NCI-H1417 (cell line): ENCODE measurements at regions not wholly inside any gene's neighbourhood (a gene's known extent, or its start where the extent isn't known, plus 50 kb on each side); places are given as distances from the start of the nearest gene placed in this dataset.
"Not testable (repeated sequence)": the region's sequence is repeated elsewhere in the genome, so short reads cannot be mapped to it uniquely, and the experiment has no call there.

Experiments used
- DNase-seq, 3 experiments: peaks; one replicate each; lab custom pipeline; 2025; lab: John Stamatoyannopoulos, UW

DNA sequence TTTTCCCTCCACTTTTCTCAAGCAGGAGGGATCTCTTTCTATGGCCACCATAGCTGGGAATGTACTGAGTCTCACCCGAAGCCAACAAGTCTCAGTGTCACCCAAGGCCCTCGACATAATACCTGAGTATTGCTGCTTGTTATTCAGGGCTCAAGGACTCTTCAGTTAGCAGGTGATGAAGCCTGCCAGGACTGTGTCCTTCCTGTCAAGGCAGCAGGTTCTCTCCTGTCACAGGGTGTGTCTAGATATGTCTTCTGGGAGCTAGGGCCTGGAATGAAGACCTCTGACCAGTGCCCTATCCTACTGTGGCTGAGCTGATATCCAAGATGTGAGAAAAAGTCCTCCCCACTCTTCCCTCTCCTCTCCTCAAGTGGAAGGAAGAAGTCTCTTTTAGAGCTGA is 391.0 kb upstream of the DIPK2B start:
- DNase-seq, result no peak

DNA sequence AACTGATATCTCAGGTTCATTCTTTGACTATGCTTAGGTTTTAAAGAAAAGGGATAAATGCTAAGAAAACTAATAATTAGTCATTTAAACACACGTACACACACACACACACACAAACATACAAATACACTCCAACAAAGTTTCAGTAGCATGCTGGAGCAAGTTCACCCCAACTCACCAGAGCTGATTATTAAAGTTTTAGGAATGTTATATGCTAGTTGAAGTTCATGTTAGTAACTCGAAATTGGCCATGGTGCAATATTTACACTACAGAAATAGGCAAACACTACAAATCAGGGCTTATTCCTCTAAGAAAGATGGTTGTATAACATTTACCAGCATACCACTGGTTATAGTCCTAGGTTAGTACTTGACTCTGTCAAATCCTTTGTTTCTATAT is 384.0 kb upstream of the DIPK2B start:
- no peak for DNase-seq

DNA sequence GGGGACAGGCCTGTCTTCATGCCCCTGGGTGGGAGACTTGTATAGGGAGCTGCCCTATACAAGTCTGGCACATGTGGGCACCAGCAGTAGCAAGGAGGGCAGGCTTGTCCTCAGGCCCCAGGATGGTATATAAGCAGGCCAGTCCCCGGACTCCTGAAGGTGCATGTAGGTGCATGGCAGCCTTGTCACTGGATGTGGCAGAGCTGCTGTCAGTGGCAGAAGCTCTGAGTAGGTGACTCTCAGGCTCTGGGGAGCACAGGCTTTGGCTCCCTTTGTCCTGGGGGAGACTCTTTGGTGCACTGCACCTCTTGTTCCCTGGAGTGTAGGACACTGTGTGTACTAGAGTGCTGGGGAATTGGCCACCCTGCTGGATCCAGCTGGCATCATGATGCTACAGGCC is 376.7 kb upstream of the DIPK2B start:
- no peak for DNase-seq

DNA sequence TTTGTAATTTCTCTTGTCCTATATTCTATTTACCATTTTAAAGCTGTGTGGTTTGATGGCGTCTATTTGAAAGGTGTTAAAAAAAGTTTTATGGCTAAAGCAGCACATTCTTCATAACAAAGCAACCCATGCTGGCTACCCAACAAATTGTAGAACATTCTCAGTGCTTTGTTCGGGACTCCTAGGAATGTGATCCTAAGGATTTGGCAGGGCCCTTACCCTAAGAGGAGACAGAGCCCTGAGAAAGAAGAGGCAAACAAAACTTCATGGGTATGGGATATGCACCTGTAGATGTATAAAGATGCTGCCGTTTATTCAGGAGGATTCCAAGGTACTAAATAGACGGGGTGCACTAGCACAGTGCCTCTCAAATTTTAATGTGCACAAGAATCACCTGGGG is 370.8 kb upstream of the DIPK2B start:
- no peak for DNase-seq

DNA sequence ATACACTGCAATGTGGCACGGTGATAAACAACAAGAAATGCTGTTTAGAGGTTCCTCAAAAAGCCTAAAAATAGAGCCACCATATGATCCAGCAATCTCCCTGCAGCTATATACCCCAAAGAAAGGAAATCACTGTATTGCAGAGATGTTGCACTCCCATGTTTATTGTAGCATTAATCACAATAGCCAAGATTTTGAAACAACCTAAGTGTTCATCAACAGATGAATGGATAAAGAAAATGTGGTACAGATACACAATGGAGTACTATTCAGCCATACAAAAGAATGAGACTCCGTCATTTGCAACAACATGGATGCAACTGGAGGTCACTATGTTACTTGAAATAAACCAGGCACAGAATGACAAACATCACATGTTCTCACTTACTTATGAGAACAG is 365.8 kb upstream of the DIPK2B start:
- no peak for DNase-seq

DNA sequence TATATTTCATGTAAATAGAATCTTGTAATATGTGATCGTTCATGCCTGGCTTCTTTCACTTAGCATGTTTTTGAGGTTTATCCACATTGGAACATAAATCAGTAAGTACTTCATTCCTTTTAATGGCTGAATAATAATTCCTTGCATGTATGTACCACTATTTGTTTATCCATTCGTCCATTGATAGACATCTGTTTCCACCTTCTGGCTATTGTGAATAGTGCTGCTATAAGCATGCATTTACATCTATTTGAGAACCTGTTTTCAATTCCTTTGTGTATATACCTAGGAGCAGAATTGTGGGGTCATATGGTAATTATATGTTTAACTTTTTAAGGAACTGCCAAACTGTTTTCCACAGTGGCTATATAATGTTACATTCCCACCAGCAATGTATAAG is 356.7 kb upstream of the DIPK2B start:
- peak in 1 of 3 experiments; percentile 18 for DNase-seq

DNA sequence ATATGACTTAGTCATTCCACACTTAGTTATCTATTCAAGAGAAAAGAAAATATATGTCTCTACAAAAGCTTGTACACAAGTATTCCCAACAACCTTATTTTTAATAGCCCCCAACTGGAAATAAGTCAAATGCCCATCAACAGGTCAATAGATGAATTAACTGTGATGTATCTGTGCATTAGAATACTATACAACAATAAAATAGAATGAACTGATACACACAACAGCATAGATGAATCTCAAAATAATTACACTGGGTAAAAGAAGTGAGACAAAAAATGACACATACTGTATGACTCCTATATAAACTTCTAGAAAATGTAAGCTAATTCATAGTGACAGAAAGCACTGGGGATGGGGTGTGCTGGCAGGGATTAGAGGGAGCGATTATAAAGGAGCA is 354.1 kb upstream of the DIPK2B start:
- DNase-seq, result no peak

DNA sequence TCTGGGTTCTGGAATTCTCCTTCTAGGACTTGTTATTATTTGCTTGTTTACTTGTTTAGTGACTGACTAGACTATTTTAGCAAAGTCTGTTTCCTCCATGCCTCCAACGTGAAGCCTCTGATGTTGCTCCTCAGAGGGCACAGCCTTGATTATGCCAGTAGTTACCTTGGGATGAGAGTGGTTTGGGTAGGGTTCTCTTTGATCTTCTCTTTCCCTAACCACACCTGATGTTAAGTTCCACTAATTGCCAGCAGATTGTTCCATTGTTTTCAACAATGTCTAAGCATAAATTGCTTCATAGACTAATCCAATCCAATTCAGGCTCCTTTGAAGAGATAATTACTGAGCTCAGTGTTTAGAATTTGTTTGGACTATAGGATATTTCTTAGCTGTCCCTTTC is 352.7 kb upstream of the DIPK2B start:
- DNase-seq, result no peak

DNA sequence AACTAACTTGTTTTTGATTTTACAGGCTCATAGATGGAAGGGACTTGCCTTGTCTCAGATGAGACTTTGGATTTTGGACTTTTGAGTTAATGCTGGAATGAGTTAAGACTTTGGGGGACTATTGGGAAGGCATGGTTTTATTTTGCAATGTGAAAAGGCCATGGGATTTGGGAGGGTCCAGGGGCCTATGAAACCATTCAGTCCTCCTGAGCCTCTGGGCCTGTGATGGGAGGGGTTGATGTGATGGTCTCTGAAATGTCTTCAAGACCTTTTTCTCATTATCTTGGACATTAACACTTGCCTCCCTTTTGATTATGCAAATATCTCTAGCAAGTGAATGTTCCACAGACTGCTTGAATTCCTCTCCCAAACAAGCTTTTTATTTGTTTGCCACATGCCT is 346.0 kb upstream of the DIPK2B start:
- not testable (repeated sequence) for DNase-seq

DNA sequence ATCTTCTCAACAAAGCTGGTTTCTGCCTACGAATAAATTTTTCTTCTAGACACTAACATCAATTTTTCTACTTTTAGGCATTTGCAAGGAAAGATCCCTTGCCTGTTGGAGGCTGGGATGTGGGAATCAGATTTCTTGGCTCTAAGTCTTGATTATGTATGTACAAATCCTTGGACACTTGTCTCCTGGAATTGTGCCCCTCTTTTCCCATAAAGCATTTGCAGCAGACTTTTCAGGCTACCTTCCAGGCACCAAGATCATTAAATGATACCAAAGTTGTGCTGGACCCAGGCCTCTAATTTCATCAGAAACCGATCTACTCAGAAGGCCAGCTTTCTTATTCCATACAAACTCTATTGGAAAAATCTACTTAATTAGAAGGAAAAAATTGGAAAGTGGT is 339.5 kb upstream of the DIPK2B start:
- no peak for DNase-seq

DNA sequence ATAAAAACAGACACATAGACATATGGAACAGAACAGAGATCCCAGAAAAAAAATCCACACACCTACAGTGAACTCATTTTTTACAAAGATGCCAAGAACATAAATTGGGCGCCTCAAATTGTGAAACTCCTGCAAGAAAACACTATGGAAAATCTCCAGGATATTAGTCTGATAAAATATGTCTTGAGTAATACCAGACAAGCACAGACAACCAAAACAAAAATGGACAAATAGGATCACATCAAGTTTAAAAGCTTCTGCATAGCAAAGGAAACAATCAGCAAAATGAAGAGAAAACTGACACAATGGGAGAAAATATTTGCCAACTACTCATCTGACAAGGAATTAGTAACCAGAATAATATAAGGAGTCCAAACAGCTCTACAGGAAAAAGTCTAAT is 337.3 kb upstream of the DIPK2B start:
- DNase-seq, result no peak

DNA sequence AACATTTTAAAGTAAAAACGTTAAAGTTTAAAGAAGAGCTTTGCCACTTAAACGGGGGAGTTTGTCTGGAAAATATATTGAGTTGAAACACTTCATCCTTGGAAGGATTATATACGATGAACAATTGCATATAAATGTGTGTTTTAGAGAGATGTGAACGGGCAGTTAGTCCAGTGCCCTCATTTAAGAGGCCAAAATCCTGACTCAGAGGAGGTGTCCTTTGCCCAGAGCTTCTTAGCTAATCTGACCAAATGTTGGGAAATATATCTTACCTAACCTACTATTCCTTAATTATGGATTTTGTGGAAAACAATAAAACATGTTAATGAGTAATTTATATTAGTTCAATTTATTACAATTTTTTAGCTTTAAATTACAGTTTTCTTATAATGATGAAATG is 327.2 kb upstream of the DIPK2B start:
- no peak for DNase-seq

DNA sequence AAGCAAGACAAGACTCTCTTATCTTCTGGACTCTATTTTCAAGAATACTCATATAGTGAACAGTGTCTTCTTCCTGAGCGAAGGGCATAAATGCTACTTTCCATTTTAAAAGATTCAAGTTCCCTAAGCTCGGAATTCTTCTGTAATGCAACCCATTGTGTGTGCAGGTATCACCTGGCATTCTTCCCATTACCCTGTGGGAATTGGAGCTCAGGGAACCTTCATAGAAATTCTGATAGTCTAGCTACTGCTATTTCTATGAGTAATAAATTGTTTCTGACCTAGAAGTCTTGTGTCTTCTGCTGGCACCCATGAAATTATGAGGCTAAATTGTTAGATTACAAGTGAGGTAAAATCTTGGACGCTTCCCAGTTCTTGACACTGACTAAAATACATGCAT is 324.1 kb upstream of the DIPK2B start:
- no peak for DNase-seq

DNA sequence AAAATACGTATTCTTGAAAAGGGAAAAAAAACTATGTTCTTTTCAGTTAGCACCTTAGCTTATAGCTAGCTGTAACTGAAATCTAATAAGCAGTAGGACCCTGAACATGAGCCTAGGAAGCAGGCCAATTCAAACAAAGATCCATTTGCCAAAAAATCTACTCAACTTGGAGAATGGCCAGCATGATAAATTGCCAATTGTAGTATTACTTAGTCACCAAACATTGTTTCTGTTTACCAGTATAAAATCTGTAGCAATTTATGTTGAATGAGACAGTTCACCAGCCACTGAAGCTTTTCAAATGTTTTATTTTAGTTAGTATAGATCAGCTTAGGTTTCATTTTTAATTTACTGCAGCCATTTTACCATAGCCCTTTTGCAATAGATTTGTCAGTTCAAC is 323.6 kb upstream of the DIPK2B start:
- DNase-seq, result no peak

DNA sequence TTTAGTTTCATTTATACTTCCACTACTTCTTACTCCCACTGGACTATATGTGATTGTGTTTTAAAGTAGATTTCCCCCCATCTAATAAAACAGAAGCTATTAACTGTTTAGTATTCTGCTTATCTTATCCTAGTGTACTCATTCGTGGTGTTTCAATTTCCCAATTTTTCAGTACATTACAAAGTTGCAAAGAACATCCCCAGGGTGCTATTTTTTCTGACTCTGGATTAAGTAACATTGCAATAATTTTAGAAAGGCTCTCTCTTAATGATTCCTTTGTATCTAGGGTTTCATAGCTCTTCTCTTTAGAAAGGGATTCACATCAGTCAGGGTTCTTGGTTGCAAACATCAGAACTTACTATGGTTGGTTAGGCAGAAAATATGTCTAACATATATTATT is 317.9 kb upstream of the DIPK2B start:
- DNase-seq, result no peak

DNA sequence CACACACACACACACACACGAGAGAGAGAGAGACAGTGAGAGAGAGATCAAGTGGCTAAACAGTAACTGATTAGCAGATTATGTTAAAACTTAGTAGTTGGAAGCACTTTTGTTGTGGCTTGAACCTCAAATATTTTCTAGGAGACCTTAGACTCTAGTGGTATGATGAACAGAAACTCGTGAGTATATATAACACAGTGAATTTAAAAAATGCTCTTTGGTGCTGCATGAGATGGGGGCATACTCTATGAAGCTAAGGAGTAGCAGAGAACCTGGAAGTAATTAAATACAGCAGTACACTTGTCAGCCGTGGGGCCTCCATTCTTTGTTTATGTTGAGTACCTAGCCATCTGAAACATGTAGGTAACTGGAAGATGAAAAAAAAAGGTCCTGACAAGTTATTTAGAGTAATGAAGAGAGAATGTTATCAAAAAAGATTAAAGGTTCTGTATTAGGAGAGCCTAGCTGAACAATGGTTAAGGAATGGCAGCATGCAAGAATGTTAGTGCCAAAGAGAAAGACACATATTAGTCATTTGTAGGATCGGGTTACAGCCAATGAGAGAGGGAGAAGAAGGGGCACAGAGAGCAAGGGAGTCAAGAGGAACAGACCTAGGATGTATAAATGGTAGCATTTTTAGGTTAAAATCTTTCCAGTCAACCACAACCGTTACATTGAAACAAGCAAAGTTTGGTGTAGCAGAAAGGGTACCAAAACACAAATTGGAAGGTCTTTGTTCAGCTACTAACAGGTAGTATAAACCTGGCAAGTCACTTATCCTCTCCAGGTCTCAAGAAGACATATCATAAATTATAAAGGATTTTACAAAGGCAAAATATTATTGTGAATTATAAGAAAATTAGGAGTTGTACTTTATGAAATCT is 316.7 kb upstream of the DIPK2B start:
- peak in 1 of 3 experiments; percentile 46 for DNase-seq

DNA sequence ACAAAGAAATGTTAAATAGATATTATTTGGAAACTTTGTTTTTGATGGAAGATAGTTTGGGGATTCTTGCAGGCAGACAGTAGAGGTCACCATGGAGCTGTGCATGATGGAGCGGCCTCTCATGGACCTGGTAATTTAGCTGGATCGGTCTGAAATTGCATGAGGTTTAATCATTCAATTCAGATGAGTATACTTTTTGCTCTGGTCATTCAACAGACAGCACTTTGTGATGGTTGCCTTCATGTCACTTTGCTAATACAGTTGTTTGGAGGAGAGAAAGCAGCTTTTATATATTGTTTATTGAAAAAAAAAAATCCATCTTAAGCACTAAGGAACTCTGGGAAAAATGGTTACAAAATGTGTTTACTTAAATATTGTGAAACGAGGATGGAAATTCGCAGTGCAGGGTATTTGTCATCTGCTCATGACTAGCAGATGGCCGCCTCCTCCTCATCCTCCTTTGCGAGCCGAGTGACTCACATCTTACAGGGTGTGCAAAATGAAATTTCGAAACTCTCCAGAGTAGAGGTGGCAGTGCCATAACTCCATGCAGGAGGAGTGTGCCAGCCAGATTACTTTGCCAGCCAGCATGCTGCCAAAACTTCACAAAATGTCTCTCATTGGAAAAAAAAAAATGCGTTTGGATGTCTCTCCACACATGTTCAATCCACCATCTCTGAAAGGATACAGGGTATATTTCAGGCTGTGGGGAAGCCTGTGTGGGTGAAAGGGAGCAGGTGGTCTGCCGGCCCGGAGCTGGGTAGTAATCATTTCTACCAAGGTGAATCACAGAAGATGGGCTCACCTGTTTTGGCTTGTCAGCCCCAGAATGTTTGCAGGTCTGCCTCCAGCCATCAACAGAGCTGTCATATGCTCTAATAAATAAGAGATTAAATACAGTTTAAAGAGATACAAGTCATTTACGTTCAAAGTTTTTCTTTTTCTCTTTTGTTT is 314.9 kb upstream of the DIPK2B start:
- peak in 2 of 3 experiments; percentile 36 to 77 for DNase-seq

DNA sequence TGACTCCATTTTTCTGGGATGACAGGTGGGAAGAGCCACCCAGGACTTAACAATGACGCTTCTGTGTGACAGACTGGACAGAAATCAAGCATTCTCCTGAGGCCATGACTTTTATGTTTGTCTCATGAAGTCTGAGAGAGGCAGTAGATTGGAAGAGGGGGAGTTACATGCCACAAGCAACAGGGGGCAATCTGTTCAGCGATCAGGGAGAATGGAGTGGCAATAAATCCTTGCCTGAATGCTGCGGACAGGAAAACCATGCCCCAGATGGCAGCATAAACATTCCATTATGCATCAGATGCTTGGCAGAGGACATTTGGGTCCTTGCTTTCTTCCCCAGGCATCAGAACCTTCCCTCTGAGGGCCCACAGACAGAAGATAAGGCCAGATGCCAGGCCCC is 312.4 kb upstream of the DIPK2B start:
- DNase-seq, result peak in 1 of 3 experiments; percentile 40

DNA sequence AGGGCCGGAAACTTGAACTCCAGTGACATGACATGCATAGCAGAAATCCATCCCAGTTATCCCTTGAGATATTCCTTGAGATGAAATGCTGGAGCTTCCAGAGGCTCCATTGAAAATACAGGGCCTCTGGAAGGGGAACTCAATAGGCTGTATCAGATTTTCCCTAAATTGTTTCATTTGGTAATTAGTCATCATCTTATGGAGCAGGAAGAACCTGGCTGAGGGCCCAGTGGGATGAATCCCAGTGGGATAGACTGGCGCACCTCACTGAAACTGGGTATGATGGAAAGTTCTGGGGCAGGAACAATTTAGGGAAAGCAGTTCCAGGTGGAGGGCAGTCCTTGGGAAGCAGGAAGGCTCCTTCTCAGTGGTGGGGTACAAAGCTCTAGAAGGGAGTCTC is 307.8 kb upstream of the DIPK2B start:
- DNase-seq, result no peak

DNA sequence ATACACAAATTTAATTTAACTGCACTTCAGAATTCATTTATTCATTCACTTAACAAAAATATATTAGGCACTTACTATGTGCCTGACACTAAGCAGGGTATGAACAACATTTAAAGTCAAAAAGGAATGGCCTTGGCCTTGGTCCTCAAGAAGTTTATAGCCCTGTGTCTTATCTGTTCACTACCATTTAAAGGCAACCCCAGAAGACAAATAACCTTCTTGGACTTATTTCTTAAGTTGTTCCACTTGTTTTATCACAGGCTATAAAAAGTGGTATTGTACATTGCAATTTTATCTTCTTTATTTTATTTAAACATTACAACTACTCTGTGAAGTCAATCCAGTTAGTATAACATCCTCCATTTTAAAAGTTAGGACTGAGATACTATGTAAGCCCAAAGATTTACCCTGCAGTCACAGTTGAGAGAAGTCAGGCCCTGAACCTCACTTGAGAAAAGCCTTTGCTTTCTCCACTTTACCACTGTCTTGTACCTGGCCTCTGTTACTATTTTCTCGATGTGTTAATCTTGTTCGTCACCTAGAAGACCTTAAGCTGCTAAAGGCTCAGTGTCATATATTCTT is 305.6 kb upstream of the DIPK2B start:
- DNase-seq, result no peak

DNA sequence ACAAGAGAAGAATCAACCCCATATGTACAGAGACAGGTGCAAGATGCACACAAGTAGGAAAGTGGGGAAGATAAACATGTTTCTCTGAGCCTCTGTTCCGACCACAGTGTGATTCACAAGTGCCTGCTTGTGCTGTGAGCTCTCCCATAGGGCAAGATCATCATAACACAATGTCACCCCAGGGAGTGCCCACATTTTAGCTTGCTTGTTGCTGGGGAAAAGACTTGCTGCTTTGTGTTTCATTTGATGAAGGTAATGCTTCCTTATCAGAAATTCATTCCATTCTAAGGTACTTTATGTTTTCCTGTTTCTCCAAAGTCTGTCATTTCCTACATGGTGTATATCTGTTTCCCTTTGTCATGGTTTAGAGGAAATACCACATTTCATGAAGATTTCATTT is 304.5 kb upstream of the DIPK2B start:
- DNase-seq, result no peak

DNA sequence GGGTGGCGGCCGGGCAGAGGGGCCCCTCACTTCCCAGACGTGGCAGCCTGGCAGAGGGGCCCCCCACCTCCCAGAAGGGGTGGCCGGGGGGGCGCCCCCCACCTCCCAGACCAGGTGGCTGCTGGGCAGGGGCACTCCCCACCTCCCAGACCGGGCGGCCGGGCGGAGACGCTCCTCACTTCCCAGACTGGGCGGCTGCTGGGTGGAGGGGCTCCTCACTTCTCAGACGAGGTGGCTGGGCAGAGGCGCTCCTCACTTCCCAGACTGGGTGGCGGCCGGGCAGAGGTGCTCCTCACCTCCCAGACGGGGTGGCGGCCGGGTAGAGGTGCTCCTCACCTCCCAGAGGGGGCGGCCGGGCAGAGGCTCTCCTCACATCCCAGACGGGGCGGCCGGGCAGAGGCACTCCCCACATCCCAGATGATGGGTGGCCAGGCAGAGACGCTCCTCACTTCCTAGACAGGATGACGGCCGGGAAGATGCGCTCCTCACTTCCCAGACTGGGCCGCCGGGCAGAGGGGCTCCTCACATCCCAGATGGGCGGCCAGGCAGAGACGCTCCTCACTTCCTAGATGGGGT is 303.2 kb upstream of the DIPK2B start:
- DNase-seq, result not testable (repeated sequence)
